Subcutaneous abdominal adipose tissue (tissue), 5 donors: ENCODE measurements at regions not wholly inside any gene's neighbourhood (a gene's known extent, or its start where the extent isn't known, plus 50 kb on each side); places are given as distances from the start of the nearest gene placed in this dataset.

ENCODE experiments used
- H3K27ac ChIP-seq: one replicate; pipeline ENCODE4 v1.7.0; 2013; ENCODE audit warnings: low read depth, mild to moderate bottlenecking, inconsistent platforms, low read length, moderate library complexity
- H3K27me3 ChIP-seq, 5 donors: one replicate each; pipeline ENCODE4 v1.7.0; 2013; ENCODE audit warnings: low read length in 5 of 5, inconsistent platforms in 1 of 5; ENCODE audit not compliant: control insufficient read depth in 5 of 5, insufficient read depth in 4 of 5
- H3K36me3 ChIP-seq, 5 donors: one replicate each; pipeline ENCODE4 v1.7.0; 2013; ENCODE audit warnings: low read length in 5 of 5; ENCODE audit not compliant: control insufficient read depth in 5 of 5, insufficient read depth in 5 of 5
- H3K4me1 ChIP-seq, 5 donors: one replicate each; pipeline ENCODE4 v1.7.0; 2013; ENCODE audit warnings: low read length in 5 of 5, mild to moderate bottlenecking in 3 of 5, moderate library complexity in 1 of 5; ENCODE audit not compliant: control insufficient read depth in 5 of 5, insufficient read depth in 5 of 5
- H3K4me3 ChIP-seq, 5 donors: one replicate each; pipeline ENCODE4 v1.7.0; 2013; ENCODE audit warnings: low read length in 5 of 5, low read depth in 1 of 5
- H3K9ac ChIP-seq, 5 donors: one replicate each; pipeline ENCODE4 v1.7.0; 2013; ENCODE audit warnings: low read length in 5 of 5, mild to moderate bottlenecking in 4 of 5, moderate library complexity in 3 of 5
- H3K9me3 ChIP-seq, 5 donors: one replicate each; pipeline ENCODE4 v1.7.0; 2013; ENCODE audit warnings: low read length in 5 of 5; ENCODE audit not compliant: control insufficient read depth in 5 of 5
- donor health status: healthy.
- donor health status: healthy.
- donor health status: healthy.
- donor health status: healthy.
- donor health status: healthy.

GRCh38 chr3:109774108-109774507, 436.8 kb upstream of the DPPA4 start:
- H3K36me3 ChIP-seq: no peaks in the 10 kb centered on the region
- H3K9ac ChIP-seq: no peak overlapping the region
- no peak overlapping the region for H3K4me3 ChIP-seq
- H3K9me3 ChIP-seq: peaks cover 0 to 16% (median 5%) of the 10 kb centered on the region in 5 donors
- no peaks in the 10 kb centered on the region for H3K4me1 ChIP-seq
- H3K27me3 ChIP-seq: no peaks in the 10 kb centered on the region
- no peak overlapping the region for H3K27ac ChIP-seq

DNA sequence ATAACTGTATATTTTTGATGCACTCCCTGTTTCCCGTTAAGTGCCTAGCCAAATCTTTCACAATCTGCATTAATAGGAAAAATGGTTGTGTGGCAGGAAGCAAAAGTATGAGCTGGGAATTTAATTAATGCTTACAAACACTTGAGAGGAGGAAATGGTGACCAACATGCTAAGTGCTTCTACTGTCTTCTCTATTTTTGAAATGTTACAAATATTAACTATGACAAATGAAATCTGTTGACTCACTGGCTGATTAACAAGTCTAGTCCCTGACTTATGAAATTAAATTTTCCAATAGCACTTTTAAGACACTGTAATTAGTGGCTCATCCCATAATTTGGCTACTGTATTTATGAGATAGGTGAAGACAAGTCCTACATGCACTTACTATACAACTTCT, 446.9 kb upstream of the DPPA4 start:
- Histone ChIP-seq H3K9me3 (peaks cover 0 to 11% (median 5%) of the 10 kb centered on the region in 5 donors), H3K4me1 (no peaks in the 10 kb centered on the region), H3K27me3 (no peaks in the 10 kb centered on the region), H3K27ac (no peak overlapping the region), H3K9ac (no peak overlapping the region), H3K4me3 (no peak overlapping the region), H3K36me3 (no peaks in the 10 kb centered on the region)

GRCh38 chr3:109784852-109785631, 447.7 kb upstream of the DPPA4 start:
- no peaks in the 10 kb centered on the region for H3K36me3 ChIP-seq
- H3K9ac ChIP-seq: no peak overlapping the region
- no peak overlapping the region for H3K27ac ChIP-seq
- no peak overlapping the region for H3K4me3 ChIP-seq
- peaks cover 0 to 4% (median 0%) of the 10 kb centered on the region in 5 donors for H3K9me3 ChIP-seq
- H3K27me3 ChIP-seq: no peaks in the 10 kb centered on the region
- no peaks in the 10 kb centered on the region for H3K4me1 ChIP-seq

DNA sequence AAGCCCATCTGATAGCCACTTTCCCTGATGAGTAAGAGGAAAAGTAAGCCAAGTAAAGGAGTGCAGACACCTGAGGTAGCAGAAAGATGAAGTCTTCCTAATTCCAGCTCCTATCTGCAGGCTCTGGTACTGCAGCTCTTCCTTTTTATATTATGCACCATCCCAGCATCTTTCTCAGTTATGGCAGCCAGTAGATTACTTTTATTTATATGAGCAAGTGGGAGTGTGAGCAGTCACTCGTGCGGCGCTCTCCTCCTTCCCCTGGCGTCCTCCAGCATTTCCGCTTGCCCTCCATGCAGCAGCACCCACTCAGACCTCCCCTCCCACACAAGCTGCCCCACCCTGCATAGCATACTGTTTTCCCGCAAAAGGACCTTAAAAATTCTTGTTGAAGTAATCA, 465.9 kb upstream of the DPPA4 start:
- no peaks in the 10 kb centered on the region for H3K36me3 ChIP-seq
- no peaks in the 10 kb centered on the region for H3K4me1 ChIP-seq
- no peak overlapping the region for H3K4me3 ChIP-seq
- H3K9me3 ChIP-seq: no peaks in the 10 kb centered on the region
- no peaks in the 10 kb centered on the region for H3K27me3 ChIP-seq
- no peak overlapping the region for H3K9ac ChIP-seq
- H3K27ac ChIP-seq: no peak overlapping the region

GRCh38 chr3:109804697-109805096, 467.4 kb upstream of the DPPA4 start:
- no peaks in the 10 kb centered on the region for H3K4me1 ChIP-seq
- H3K27me3 ChIP-seq: no peaks in the 10 kb centered on the region
- H3K27ac ChIP-seq: no peak overlapping the region
- no peaks in the 10 kb centered on the region for H3K9me3 ChIP-seq
- H3K4me3 ChIP-seq: no peak overlapping the region
- H3K9ac ChIP-seq: no peak overlapping the region
- H3K36me3 ChIP-seq: no peaks in the 10 kb centered on the region

- Histone ChIP-seq H3K4me1 (no peaks in the 10 kb centered on the region), H3K9me3 (no peaks in the 10 kb centered on the region), H3K27ac (no peak overlapping the region), H3K9ac (no peak overlapping the region), H3K36me3 (no peaks in the 10 kb centered on the region), H3K27me3 (no peaks in the 10 kb centered on the region), H3K4me3 (no peak overlapping the region)
These were observed 469.6 kb upstream of the DPPA4 start for GRCh38 chr3:109806929-109807328.

- Histone ChIP-seq H3K27me3 (no peaks in the 10 kb centered on the region), H3K4me3 (no peak overlapping the region), H3K4me1 (no peaks in the 10 kb centered on the region), H3K27ac (no peak overlapping the region), H3K9ac (no peak overlapping the region), H3K9me3 (no peaks in the 10 kb centered on the region), H3K36me3 (no peaks in the 10 kb centered on the region)
These were observed 472.2 kb upstream of the DPPA4 start for GRCh38 chr3:109809513-109809912.

GRCh38 chr3:109818081-109818480, 480.7 kb upstream of the DPPA4 start:
- no peak overlapping the region for H3K27ac ChIP-seq
- no peak overlapping the region for H3K9ac ChIP-seq
- no peaks in the 10 kb centered on the region for H3K9me3 ChIP-seq
- H3K4me1 ChIP-seq: no peaks in the 10 kb centered on the region
- H3K4me3 ChIP-seq: no peak overlapping the region
- no peaks in the 10 kb centered on the region for H3K27me3 ChIP-seq
- H3K36me3 ChIP-seq: no peaks in the 10 kb centered on the region

- H3K9me3 ChIP-seq: no peaks in the 10 kb centered on the region
- no peak overlapping the region for H3K27ac ChIP-seq
- H3K27me3 ChIP-seq: no peaks in the 10 kb centered on the region
- H3K4me1 ChIP-seq: no peaks in the 10 kb centered on the region
- no peaks in the 10 kb centered on the region for H3K36me3 ChIP-seq
- H3K9ac ChIP-seq: no peak overlapping the region
- H3K4me3 ChIP-seq: no peak overlapping the region
These were observed 482.4 kb upstream of the DPPA4 start for GRCh38 chr3:109819734-109820133.

GRCh38 chr3:109825971-109826810, 488.8 kb upstream of the DPPA4 start:
- Histone ChIP-seq H3K4me3 (no peak overlapping the region), H3K27ac (no peak overlapping the region), H3K36me3 (no peaks in the 10 kb centered on the region), H3K9me3 (no peaks in the 10 kb centered on the region), H3K27me3 (no peaks in the 10 kb centered on the region), H3K9ac (no peak overlapping the region), H3K4me1 (no peaks in the 10 kb centered on the region)
